Activated T-helper 2 cell treated with anti-CD3 and anti-CD28 coated beads, Interferon-gamma antibody, Interleukin-2, Interleukin-4, amounts not matched to agents 10 μg/mL and 5 μg/mL and 100 μg/mL, durations not matched to agents 14 hours and 24 hours and 36 hours (primary cell): ENCODE measurements at regions not wholly inside any gene's neighbourhood (a gene's known extent, or its start where the extent isn't known, plus 50 kb on each side); places are given as distances from the start of the nearest gene placed in this dataset.

ENCODE experiments used
- DNase-seq: peaks from one replicate; pipeline ENCODE4 v3.0.0; 2021; ENCODE audit warnings: low spot score
- H3K27ac Mint-ChIP-seq: one replicate; pipeline ENCODE4 v1.8.0; 2021; ENCODE audit warnings: mixed read lengths
- H3K27me3 Mint-ChIP-seq: one replicate; pipeline ENCODE4 v1.8.0; 2021; ENCODE audit warnings: low read depth, mixed read lengths
- H3K36me3 Mint-ChIP-seq: one replicate; pipeline ENCODE4 v1.8.0; 2021; ENCODE audit warnings: low read depth, mixed read lengths
- H3K4me1 Mint-ChIP-seq: one replicate; pipeline ENCODE4 v1.8.0; 2021; ENCODE audit warnings: low read depth, mixed read lengths
- H3K4me3 Mint-ChIP-seq: one replicate; pipeline ENCODE4 v1.8.0; 2021; ENCODE audit warnings: low read depth, mild to moderate bottlenecking, moderate library complexity, mixed read lengths
- H3K9me3 Mint-ChIP-seq: one replicate; pipeline ENCODE4 v1.8.0; 2021; ENCODE audit warnings: mixed read lengths
- intact Hi-C: fragments of 100-400 bp; cut with micrococcal nuclease; formaldehyde crosslinking; loops from one replicate; pipeline ENCODE4 v1.15.1; 2023

DNA sequence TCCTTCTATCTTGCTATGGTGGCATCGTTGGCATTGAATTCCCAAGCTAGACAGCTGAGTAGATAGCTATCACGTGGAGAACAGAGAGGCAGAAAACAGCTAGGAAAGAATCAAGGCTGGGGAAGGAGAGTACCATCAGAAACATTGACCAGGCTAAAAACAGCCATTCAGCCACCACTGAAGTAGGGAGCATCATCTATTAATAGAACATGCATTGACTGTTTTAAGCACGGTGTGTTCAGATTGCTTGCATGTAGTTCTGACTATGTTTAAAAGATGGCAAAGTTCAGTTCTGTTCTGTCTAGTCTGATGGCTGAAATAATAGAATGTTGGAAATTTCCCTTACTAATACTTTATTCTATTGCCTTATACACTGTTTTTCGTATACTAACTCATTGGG lies 413.0 kb downstream of the GABRB3 start:
- no peak for DNase-seq
- no peaks in the 10 kb centered on the region for H3K4me1 Mint-ChIP-seq
- intact Hi-C loops = no loop called here
- peaks cover 35% of the 10 kb centered on the region for H3K9me3 Mint-ChIP-seq
- no peak overlapping the region for H3K4me3 Mint-ChIP-seq
- no peaks in the 10 kb centered on the region for H3K36me3 Mint-ChIP-seq
- H3K27me3 Mint-ChIP-seq = no peaks in the 10 kb centered on the region
- H3K27ac Mint-ChIP-seq = no peak overlapping the region

DNA sequence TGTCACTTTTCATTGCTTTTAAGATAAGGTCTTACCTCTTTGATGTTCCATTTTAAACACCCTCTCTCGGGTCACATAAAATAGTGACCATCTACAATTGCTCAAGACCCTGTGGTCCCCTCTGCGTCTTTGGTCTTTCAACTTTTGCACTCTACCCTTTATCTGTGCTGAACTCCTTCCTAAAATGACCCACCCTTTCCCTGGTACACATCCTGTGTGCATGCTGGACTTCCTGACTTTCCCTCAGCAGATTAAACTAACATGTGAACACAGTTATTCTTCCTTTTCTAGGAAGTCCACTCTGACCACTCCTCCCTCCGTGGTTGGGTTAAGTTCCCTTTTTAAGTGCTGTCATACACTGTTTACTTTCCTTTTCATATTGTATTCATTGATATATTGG lies 414.2 kb downstream of the GABRB3 start:
- intact Hi-C loops = no loop called here
- H3K9me3 Mint-ChIP-seq = peaks cover 30% of the 10 kb centered on the region
- H3K4me3 Mint-ChIP-seq = no peak overlapping the region
- H3K27ac Mint-ChIP-seq = no peak overlapping the region
- H3K36me3 Mint-ChIP-seq = no peaks in the 10 kb centered on the region
- H3K4me1 Mint-ChIP-seq = no peaks in the 10 kb centered on the region
- DNase-seq = no peak
- H3K27me3 Mint-ChIP-seq = no peaks in the 10 kb centered on the region

DNA sequence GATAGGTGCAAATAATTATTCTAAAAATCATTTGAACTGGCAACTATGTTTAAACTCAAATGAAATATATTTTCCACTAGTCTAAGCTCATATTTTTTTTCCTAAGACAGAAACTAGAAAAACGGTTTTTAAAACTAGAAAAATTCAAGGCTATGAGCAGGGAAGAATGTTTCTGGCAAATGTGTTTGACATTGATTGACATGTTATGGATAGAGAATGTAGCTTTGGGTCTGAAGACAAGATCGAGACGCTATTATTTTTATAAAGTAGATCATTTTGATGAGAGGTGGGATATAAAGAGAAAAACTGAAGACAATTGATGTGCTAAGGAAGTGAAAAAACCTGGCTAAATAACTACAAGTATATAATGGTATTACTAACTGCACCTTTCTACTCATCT lies 415.2 kb downstream of the GABRB3 start:
- intact Hi-C loops = no loop called here
- no peaks in the 10 kb centered on the region for H3K27me3 Mint-ChIP-seq
- no peaks in the 10 kb centered on the region for H3K36me3 Mint-ChIP-seq
- H3K4me3 Mint-ChIP-seq = no peak overlapping the region
- H3K9me3 Mint-ChIP-seq = peaks cover 27% of the 10 kb centered on the region
- H3K4me1 Mint-ChIP-seq = no peaks in the 10 kb centered on the region
- DNase-seq = no peak
- H3K27ac Mint-ChIP-seq = no peak overlapping the region

DNA sequence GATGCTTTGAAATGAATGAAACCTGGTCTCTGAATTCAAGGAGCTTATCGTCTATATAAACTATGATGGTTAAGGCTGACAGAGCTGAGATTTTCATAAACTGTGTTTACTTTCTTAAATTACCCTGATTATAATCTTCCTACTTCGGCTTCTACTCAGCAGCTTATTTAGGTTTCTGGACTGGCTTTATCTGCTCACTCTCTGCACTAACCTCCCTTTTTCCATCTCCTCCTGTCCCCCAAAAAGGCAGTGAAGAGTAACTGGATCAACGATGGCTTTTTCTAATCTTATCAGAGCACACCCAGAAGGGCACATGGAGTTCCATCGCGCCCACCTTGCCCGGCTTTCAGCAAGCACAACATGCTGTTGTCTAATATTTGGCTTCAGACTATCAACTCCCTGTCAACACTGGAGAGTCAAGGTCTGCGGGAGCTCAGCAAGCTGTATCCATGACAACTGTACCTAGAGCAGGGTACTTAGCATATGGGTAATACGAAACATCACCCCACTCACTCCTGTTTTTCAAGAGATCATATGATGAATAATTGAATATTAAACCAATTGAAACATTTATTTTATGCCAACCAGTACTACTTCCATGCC lies 417.3 kb downstream of the GABRB3 start:
- DNase-seq = no peak
- peaks cover 17% of the 10 kb centered on the region for H3K9me3 Mint-ChIP-seq
- no peaks in the 10 kb centered on the region for H3K36me3 Mint-ChIP-seq
- no peaks in the 10 kb centered on the region for H3K27me3 Mint-ChIP-seq
- intact Hi-C loops = no loop called here
- H3K27ac Mint-ChIP-seq = no peak overlapping the region
- H3K4me1 Mint-ChIP-seq = no peaks in the 10 kb centered on the region
- H3K4me3 Mint-ChIP-seq = no peak overlapping the region

DNA sequence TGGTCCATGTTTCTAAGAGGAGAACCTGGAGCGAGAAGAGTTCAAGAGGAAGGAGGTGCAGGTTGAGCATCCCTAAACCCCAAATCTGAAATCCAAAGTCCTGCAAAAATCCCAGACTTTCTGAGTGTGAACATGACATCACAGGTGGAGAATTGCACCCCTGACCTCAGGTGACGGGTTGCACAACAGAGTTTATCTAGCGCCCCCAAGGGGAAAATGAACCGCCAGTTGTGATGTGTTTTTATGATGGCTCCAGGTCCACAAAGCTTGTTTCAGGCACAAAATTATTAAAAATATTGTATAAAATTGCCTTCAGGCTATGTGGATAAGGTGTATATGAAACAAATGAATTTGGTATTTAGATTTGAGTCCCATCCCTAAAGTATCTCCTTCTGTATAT lies 420.0 kb downstream of the GABRB3 start:
- H3K4me1 Mint-ChIP-seq = no peaks in the 10 kb centered on the region
- H3K27me3 Mint-ChIP-seq = no peaks in the 10 kb centered on the region
- no peak overlapping the region for H3K4me3 Mint-ChIP-seq
- no peak for DNase-seq
- intact Hi-C loops = no loop called here
- no peaks in the 10 kb centered on the region for H3K36me3 Mint-ChIP-seq
- H3K9me3 Mint-ChIP-seq = peaks cover 20% of the 10 kb centered on the region
- H3K27ac Mint-ChIP-seq = no peak overlapping the region

DNA sequence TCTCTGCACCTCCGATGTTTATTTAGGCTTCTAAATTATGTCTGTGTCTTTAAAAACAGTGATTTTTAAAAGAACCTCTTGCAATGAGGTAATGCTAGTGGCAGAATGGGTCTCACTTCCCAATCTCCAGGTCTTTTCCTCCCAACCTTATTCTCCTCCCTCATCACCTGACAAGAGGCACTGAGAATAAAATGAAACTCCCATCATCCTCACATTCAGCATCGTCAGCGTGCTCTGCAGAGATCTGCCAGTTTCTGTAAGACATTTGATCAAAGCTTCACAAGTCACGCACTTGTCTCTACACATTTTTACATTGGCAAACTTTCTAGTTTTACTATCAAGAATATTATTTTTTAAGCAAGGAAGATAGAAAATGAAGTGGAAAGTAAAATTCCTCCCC lies 420.5 kb downstream of the GABRB3 start:
- no peaks in the 10 kb centered on the region for H3K27me3 Mint-ChIP-seq
- DNase-seq = no peak
- peaks cover 24% of the 10 kb centered on the region for H3K9me3 Mint-ChIP-seq
- no peak overlapping the region for H3K27ac Mint-ChIP-seq
- no peaks in the 10 kb centered on the region for H3K4me1 Mint-ChIP-seq
- H3K36me3 Mint-ChIP-seq = no peaks in the 10 kb centered on the region
- intact Hi-C loops = no loop called here
- no peak overlapping the region for H3K4me3 Mint-ChIP-seq

DNA sequence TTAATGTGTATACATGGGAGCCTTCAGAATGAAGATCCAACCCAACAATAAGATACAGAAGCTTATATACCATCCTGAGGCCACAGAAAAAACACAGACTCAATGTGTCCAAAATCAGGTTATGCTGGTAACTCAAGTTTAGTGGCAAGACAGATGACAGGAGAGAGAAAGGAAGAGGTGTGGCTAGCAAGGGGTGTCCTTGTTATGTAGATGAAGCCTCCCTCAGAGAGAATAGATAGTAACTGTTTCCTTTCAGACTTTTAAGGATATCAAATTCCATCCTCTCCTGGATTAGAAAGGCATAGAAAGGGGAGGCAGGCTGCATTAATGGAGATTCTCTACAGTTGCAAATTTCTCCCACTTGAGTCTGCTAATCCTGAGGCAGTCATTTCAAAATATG lies 447.4 kb downstream of the GABRB3 start:
- H3K9me3 Mint-ChIP-seq = peaks cover 12% of the 10 kb centered on the region
- no peaks in the 10 kb centered on the region for H3K36me3 Mint-ChIP-seq

DNA sequence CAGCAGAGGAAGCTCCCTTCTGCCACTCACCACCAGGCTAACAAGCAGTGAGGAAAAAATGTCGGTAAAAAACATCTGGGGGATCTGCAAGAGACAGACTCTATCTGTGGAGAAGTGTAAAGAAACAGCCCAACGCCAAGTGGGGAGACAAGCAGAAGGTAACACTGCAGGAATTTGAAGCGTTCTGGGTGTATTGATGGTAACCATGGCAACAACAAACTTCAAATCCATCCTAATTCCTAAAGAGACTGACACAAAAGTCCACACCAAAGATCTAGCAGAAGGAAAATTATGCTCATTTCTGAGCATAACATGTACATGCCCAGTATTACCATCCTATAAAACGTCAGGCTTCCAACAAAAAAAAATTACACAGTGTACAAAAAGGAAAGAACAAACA lies 449.3 kb downstream of the GABRB3 start:
- Mint-ChIP-seq H3K9me3 (peaks cover 21% of the 10 kb centered on the region), H3K27ac (no peak overlapping the region), H3K36me3 (no peaks in the 10 kb centered on the region), H3K27me3 (no peaks in the 10 kb centered on the region), H3K4me1 (no peaks in the 10 kb centered on the region), H3K4me3 (no peak overlapping the region)
- intact Hi-C loops = no loop called here
- DNase-seq = no peak

More for the DNA sequence above, 447.4 kb downstream of the GABRB3 start:
- Mint-ChIP-seq H3K4me3 (no peak overlapping the region), H3K27ac (no peak overlapping the region), H3K27me3 (no peaks in the 10 kb centered on the region), H3K4me1 (no peaks in the 10 kb centered on the region)
- no peak for DNase-seq
- intact Hi-C loops = no loop called here

DNA sequence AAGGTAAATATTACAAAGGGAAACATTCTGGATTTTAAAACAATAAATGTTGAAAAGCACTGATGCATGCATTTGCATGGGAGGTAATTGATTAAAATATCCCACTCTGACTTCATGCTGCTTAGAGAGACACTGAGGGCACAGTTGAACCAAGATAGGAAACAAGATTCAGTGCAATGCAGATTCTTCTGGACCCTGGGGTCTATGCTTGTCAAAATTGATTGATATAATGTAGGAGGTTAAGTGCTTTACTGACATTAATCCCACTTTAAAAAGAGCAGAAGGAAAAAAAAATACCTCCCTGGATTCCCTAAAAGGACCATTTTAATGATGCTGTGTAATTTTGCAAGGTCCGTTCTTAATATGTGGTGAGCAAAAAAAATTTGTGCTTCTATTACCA lies 454.2 kb downstream of the GABRB3 start:
- no peak for DNase-seq
- Mint-ChIP-seq H3K27me3 (no peaks in the 10 kb centered on the region), H3K9me3 (peaks cover 39% of the 10 kb centered on the region), H3K27ac (no peak overlapping the region), H3K4me1 (no peaks in the 10 kb centered on the region), H3K4me3 (no peak overlapping the region), H3K36me3 (no peaks in the 10 kb centered on the region)
- intact Hi-C loops = no loop called here

DNA sequence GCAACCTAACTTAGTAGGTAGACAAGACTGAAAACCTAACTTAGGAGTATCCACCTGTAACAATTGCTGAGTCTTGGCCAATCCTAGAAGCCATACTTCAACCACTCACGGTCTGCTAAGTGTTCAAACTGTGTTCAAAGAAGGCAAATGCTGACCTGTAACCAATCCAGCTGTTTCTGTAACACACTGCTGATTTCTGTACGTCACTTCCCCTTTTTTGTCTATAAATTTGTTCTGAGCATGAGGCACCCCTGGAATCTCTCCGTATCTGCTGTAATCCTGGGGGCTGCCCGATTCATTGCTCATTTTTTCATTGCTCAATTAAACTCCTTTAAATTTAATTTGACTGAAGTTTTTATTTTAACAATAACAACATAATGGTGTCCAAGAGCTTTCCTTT lies 451.4 kb upstream of the ATP10A start:
- H3K4me3 Mint-ChIP-seq = no peak overlapping the region
- intact Hi-C loops = no loop called here
- DNase-seq = no peak
- no peaks in the 10 kb centered on the region for H3K4me1 Mint-ChIP-seq
- H3K36me3 Mint-ChIP-seq = no peaks in the 10 kb centered on the region
- no peaks in the 10 kb centered on the region for H3K27me3 Mint-ChIP-seq
- H3K27ac Mint-ChIP-seq = no peak overlapping the region
- peaks cover 60% of the 10 kb centered on the region for H3K9me3 Mint-ChIP-seq

DNA sequence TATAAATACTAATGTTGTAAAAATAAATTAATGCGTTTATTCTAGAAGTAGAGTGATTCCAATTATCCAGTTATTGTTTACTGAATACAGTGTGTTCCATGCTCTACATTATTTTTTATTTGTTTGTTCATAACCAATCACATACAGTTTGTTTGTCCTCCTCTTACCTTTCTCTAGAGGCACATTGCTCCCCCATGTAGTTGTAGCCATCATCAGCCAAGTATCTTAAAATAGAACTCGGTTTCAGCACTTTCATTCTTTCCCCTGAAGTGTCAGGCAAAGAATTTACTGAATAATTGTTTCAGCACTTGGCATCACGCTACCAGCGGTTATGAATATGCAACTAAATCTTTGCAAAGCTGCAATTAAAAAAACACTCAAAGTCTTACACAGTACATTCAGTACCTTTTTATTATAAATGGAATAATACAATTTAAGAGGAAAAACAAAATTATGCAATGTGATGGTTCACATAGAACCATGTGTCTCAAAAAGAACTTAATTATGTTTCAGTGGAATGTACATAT lies 448.6 kb upstream of the ATP10A start:
- Mint-ChIP-seq H3K27ac (no peak overlapping the region), H3K27me3 (no peaks in the 10 kb centered on the region), H3K4me1 (no peaks in the 10 kb centered on the region), H3K9me3 (peaks cover 61% of the 10 kb centered on the region), H3K4me3 (no peak overlapping the region), H3K36me3 (no peaks in the 10 kb centered on the region)
- DNase-seq = no peak
- intact Hi-C loops = no loop called here

DNA sequence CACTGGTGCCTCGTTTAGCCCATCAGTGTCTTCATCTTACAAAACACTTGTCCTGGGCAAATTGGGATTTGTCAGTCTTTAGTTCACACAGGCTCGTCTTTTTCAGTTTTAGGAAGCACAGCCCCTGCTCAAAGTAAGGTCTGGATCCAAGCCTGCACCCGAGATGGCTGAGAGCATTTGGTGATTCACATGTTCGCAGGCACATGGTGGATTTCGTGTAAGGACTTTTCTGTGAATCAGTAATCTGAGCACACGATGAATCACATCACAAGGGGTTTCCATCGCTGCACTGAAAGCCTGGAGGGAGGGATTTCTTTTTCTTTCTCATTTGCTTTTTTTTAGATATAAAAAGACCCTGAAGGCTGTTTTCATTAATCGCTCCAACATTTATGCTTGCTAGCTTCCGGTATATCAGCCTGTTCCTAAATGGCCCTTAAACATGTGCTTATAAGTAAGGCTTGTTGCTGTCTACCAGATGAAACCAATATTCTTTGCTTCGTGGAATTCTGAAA lies 435.6 kb upstream of the ATP10A start:
- Mint-ChIP-seq H3K36me3 (no peaks in the 10 kb centered on the region), H3K27me3 (no peaks in the 10 kb centered on the region), H3K4me3 (no peak overlapping the region), H3K4me1 (no peaks in the 10 kb centered on the region), H3K9me3 (peaks cover 20% of the 10 kb centered on the region), H3K27ac (no peak overlapping the region)
- intact Hi-C loops = no loop called here
- DNase-seq = no peak

DNA sequence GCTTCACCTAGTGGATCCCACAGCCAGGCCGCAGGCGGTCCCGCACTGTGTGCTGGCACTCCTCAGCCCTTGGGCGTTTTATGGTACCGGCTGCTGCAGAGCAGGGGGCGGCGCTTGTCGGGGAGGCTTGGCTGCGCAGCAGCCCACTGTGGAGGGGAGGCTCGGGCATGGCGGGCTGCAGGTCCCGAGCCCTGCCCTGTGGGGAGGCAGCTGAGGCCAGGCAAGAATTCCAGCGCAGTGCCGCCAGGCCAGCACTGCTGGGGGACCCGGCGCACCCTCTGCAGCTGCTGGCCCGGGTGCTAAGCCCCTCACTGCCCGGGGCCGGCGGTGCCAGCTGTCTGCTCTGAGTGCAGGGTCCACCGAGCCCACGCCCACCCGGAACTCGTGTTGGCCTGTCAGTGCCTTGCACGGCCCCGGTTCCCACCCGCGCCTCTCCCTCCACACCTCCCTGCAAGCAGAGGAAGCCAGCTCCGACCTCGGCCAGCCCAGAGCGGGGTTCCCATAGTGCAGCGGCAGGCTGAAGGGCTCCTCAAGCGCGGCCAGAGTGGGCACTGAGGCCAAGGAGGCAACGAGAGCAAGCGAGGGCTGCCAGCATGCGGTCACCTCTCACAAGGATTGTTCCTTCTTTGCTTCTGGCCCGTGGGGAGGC lies 435.0 kb upstream of the ATP10A start:
- H3K27me3 Mint-ChIP-seq = no peaks in the 10 kb centered on the region
- peaks cover 23% of the 10 kb centered on the region for H3K9me3 Mint-ChIP-seq
- no peak for DNase-seq
- H3K4me3 Mint-ChIP-seq = no peak overlapping the region
- no peaks in the 10 kb centered on the region for H3K4me1 Mint-ChIP-seq
- no peaks in the 10 kb centered on the region for H3K36me3 Mint-ChIP-seq
- H3K27ac Mint-ChIP-seq = no peak overlapping the region
- intact Hi-C loops = no loop called here
